Mesenchymal stem cell (in vitro differentiated cells and primary cell): ENCODE measurements at regions not wholly inside any gene's neighbourhood (a gene's known extent, or its start where the extent isn't known, plus 50 kb on each side); places are given as distances from the start of the nearest gene placed in this dataset.
"Not testable (repeated sequence)": the region's sequence is repeated elsewhere in the genome, so short reads cannot be mapped to it uniquely, and the experiment has no call there.

ENCODE experiments used
- DNase-seq: peaks from one replicate; pipeline ENCODE4 v3.0.0-alpha.2; 2013
- H2AFZ ChIP-seq: one replicate; pipeline ENCODE4 v1.6.1; 2013; ENCODE audit warnings: low read depth, mild to moderate bottlenecking, control low read depth, inconsistent platforms, low read length, moderate library complexity
- H2AK5ac ChIP-seq: 2 replicates; pipeline ENCODE4 v1.6.1; 2013; ENCODE audit warnings: low read length, moderate library complexity, mild to moderate bottlenecking, inconsistent platforms; ENCODE audit not compliant: severe bottlenecking
- H2BK120ac ChIP-seq: one replicate; pipeline ENCODE4 v1.6.1; 2013; ENCODE audit warnings: low read depth, mild to moderate bottlenecking, inconsistent platforms, low read length, moderate library complexity
- H2BK12ac ChIP-seq, 2 experiments: one replicate each; pipeline ENCODE4 v1.6.1; 2013; ENCODE audit warnings: inconsistent platforms in 2 of 2, low read length in 2 of 2, mild to moderate bottlenecking in 2 of 2, moderate library complexity in 2 of 2, control low read depth in 1 of 2
- H2BK15ac ChIP-seq: one replicate; pipeline ENCODE4 v1.6.1; 2013; ENCODE audit warnings: mild to moderate bottlenecking, low read depth, inconsistent platforms; ENCODE audit not compliant: poor library complexity, severe bottlenecking
- H2BK5ac ChIP-seq: 2 replicates; pipeline ENCODE4 v1.6.1; 2013; ENCODE audit warnings: low read depth, mild to moderate bottlenecking, low read length, control low read depth, inconsistent platforms; ENCODE audit not compliant: poor library complexity, severe bottlenecking
- H3K14ac ChIP-seq, 2 experiments: one replicate each; pipeline ENCODE4 v1.6.1; 2013; ENCODE audit warnings: inconsistent platforms in 2 of 2, low read length in 2 of 2, control low read depth in 1 of 2, mild to moderate bottlenecking in 1 of 2, moderate library complexity in 1 of 2
- H3K18ac ChIP-seq, 2 experiments: one replicate each; pipeline ENCODE4 v1.6.1; 2013; ENCODE audit warnings: inconsistent platforms in 2 of 2, low read length in 2 of 2, control low read depth in 1 of 2, low read depth in 1 of 2, mild to moderate bottlenecking in 1 of 2
- H3K23ac ChIP-seq, 2 experiments: one replicate each; pipeline ENCODE4 v1.6.1; 2013; ENCODE audit warnings: inconsistent platforms in 2 of 2, low read length in 2 of 2, mild to moderate bottlenecking in 2 of 2, moderate library complexity in 2 of 2, control low read depth in 1 of 2
- H3K27ac ChIP-seq: 2 replicates; pipeline ENCODE4 v1.5.1; 2013; ENCODE audit warnings: mild to moderate bottlenecking, moderate library complexity, low read length, control low read depth, inconsistent platforms; ENCODE audit not compliant: poor library complexity, severe bottlenecking
- H3K27me3 ChIP-seq, 2 experiments: 2 replicates each; pipeline versions ENCODE4 v1.6.1 to v1.7.0; 2013; ENCODE audit warnings: low read length in 2 of 2, mild to moderate bottlenecking in 2 of 2, moderate library complexity in 2 of 2, control low read depth in 1 of 2, inconsistent platforms in 1 of 2; ENCODE audit not compliant: control insufficient read depth in 1 of 2, insufficient read depth in 1 of 2
- H3K36me3 ChIP-seq, 2 experiments: 2 replicates each; pipeline versions ENCODE4 v1.6.1 to v1.7.0; 2013; ENCODE audit warnings: low read length in 2 of 2, control low read depth in 1 of 2, inconsistent platforms in 1 of 2, low read depth in 1 of 2, mild to moderate bottlenecking in 1 of 2; ENCODE audit not compliant: insufficient read depth in 2 of 2, control insufficient read depth in 1 of 2
- H3K4ac ChIP-seq, 2 experiments: one replicate each; pipeline ENCODE4 v1.6.1; 2013; ENCODE audit warnings: inconsistent platforms in 2 of 2, low read length in 2 of 2, mild to moderate bottlenecking in 2 of 2, moderate library complexity in 2 of 2, control low read depth in 1 of 2, low read depth in 1 of 2
- H3K4me1 ChIP-seq: 2 replicates; pipeline ENCODE4 v1.6.1; 2013; ENCODE audit warnings: low read depth, low read length, control low read depth; ENCODE audit not compliant: control insufficient read depth, insufficient read depth
- H3K4me2 ChIP-seq: 2 replicates; pipeline ENCODE4 v1.6.1; 2013; ENCODE audit warnings: low read length, mild to moderate bottlenecking, inconsistent platforms; ENCODE audit not compliant: poor library complexity, severe bottlenecking
- H3K4me3 ChIP-seq, 2 experiments: 2 replicates each; pipeline versions ENCODE4 v1.5.1 to v1.7.0; 2013; ENCODE audit warnings: low read length in 2 of 2, mild to moderate bottlenecking in 2 of 2, control low read depth in 1 of 2, low read depth in 1 of 2; ENCODE audit not compliant: insufficient read depth in 1 of 2
- H3K79me1 ChIP-seq: replicated peaks from 2 replicates; pipeline ENCODE4 v1.6.1; 2013; ENCODE audit warnings: mild to moderate bottlenecking, control low read depth, low read length, inconsistent platforms; ENCODE audit not compliant: poor library complexity, severe bottlenecking
- H3K9ac ChIP-seq: 2 replicates; pipeline ENCODE4 v1.7.0; 2013; ENCODE audit warnings: mild to moderate bottlenecking, low read length, moderate library complexity
- H3K9me3 ChIP-seq: 2 replicates; pipeline ENCODE4 v1.7.0; 2013; ENCODE audit warnings: mild to moderate bottlenecking, low read length; ENCODE audit not compliant: control insufficient read depth
- H4K8ac ChIP-seq: one replicate; pipeline ENCODE4 v1.6.1; 2013; ENCODE audit warnings: inconsistent platforms, mild to moderate bottlenecking, low read length, moderate library complexity
- H4K91ac ChIP-seq: one replicate; pipeline ENCODE4 v1.6.1; 2013; ENCODE audit warnings: mild to moderate bottlenecking, low read length, inconsistent platforms
- WGBS: methylation state at CpG from one replicate; pipeline ENCODE4 v1.1.7; 2013; ENCODE audit warnings: mixed read lengths; 5-methylcytosine and 5-hydroxymethylcytosine counted together

GRCh38 chr11:115611343-115611742, 107.1 kb upstream of the CADM1 start:
- H2BK15ac ChIP-seq = no peak overlapping the region
- no peak overlapping the region for H2BK5ac ChIP-seq
- no peak overlapping the region for H4K91ac ChIP-seq
- H3K27me3 ChIP-seq = peaks cover 11 to 72% of the 10 kb centered on the region in 2 experiments
- no peak overlapping the region for H3K4ac ChIP-seq
- no peak overlapping the region for H2BK12ac ChIP-seq
- no peak overlapping the region for H3K4me2 ChIP-seq
- 83% methylated on average over 6 of the region's 6 CpGs for WGBS
- H3K36me3 ChIP-seq = no peaks in the 10 kb centered on the region
- no peak overlapping the region for H4K8ac ChIP-seq
- no peak overlapping the region for H3K18ac ChIP-seq
- no peak overlapping the region for H2AK5ac ChIP-seq
- H3K9me3 ChIP-seq = no peaks in the 10 kb centered on the region
- H3K23ac ChIP-seq = no peak overlapping the region
- H2AFZ ChIP-seq = no peak overlapping the region
- no peak overlapping the region for H3K27ac ChIP-seq
- no peak overlapping the region for H3K14ac ChIP-seq
- H3K4me3 ChIP-seq = no peak overlapping the region
- no peak overlapping the region for H3K9ac ChIP-seq
- no peaks in the 10 kb centered on the region for H3K79me1 ChIP-seq
- H2BK120ac ChIP-seq = no peak overlapping the region
- peaks cover 14% of the 10 kb centered on the region for H3K4me1 ChIP-seq
- no peak for DNase-seq

- Histone ChIP-seq H2AFZ (no peak overlapping the region), H3K9me3 (no peaks in the 10 kb centered on the region), H4K91ac (no peak overlapping the region), H2BK5ac (no peak overlapping the region), H3K27ac (no peak overlapping the region), H3K4me2 (no peak overlapping the region), H3K18ac (no peak overlapping the region), H2AK5ac (no peak overlapping the region), H3K23ac (no peak overlapping the region), H4K8ac (no peak overlapping the region), H3K4me3 (no peak overlapping the region), H3K4ac (no peak overlapping the region), H3K79me1 (no peaks in the 10 kb centered on the region), H3K36me3 (no peaks in the 10 kb centered on the region), H2BK12ac (no peak overlapping the region), H3K9ac (no peak overlapping the region), H3K4me1 (peaks cover 16% of the 10 kb centered on the region), H2BK120ac (no peak overlapping the region), H3K14ac (no peak overlapping the region), H2BK15ac (no peak overlapping the region), H3K27me3 (peaks cover 11 to 76% of the 10 kb centered on the region in 2 experiments)
- DNase-seq = no peak
- WGBS = 95% methylated on average over 2 of the region's 3 CpGs
These were observed 106.7 kb upstream of the CADM1 start for GRCh38 chr11:115610908-115611307.

- not testable (repeated sequence) for H2AK5ac ChIP-seq
- WGBS = no CpG with 5 or more reads among the region's 1 CpG
- H3K4me1 ChIP-seq = peaks cover 19% of the 10 kb centered on the region
These were observed 106.0 kb upstream of the CADM1 start for GRCh38 chr11:115610234-115610633.

GRCh38 chr11:115608976-115609375, 104.8 kb upstream of the CADM1 start:
- Histone ChIP-seq H2BK5ac (no peak overlapping the region), H4K8ac (no peak overlapping the region), H3K79me1 (no peaks in the 10 kb centered on the region), H2BK15ac (no peak overlapping the region), H2BK120ac (no peak overlapping the region), H3K18ac (no peak overlapping the region), H2AK5ac (no peak overlapping the region), H3K4me3 (no peak overlapping the region), H3K27me3 (peaks cover 11 to 72% of the 10 kb centered on the region in 2 experiments), H3K4me2 (no peak overlapping the region), H2AFZ (no peak overlapping the region), H3K14ac (no peak overlapping the region), H3K23ac (no peak overlapping the region), H3K27ac (no peak overlapping the region), H3K4me1 (peaks cover 14% of the 10 kb centered on the region), H3K9ac (no peak overlapping the region), H3K9me3 (no peaks in the 10 kb centered on the region), H3K4ac (no peak overlapping the region), H2BK12ac (no peak overlapping the region), H3K36me3 (no peaks in the 10 kb centered on the region), H4K91ac (no peak overlapping the region)
- DNase-seq = no peak
- WGBS = 92% methylated on average over 5 of the region's 6 CpGs

More at GRCh38 chr11:115610234-115610633, 106.0 kb upstream of the CADM1 start:
- H3K14ac ChIP-seq, H2AFZ ChIP-seq, H2BK120ac ChIP-seq, H3K23ac ChIP-seq, H4K8ac ChIP-seq, H4K91ac ChIP-seq, H3K9ac ChIP-seq, H2BK15ac ChIP-seq, H2BK5ac ChIP-seq, H3K18ac ChIP-seq, H3K4me2 ChIP-seq, H3K79me1 ChIP-seq, H3K4ac ChIP-seq, H3K36me3 ChIP-seq, H3K4me3 ChIP-seq, H3K27ac ChIP-seq, H3K9me3 ChIP-seq, H2BK12ac ChIP-seq, DNase-seq: not testable (repeated sequence)
- H3K27me3 ChIP-seq = peaks cover 11 to 79% of the 10 kb centered on the region in 2 experiments
